ENCODE measurements at regions not wholly inside any gene's neighbourhood (a gene's known extent, or its start where the extent isn't known, plus 50 kb on each side); places are given as distances from the start of the nearest gene placed in this dataset.

DNA sequence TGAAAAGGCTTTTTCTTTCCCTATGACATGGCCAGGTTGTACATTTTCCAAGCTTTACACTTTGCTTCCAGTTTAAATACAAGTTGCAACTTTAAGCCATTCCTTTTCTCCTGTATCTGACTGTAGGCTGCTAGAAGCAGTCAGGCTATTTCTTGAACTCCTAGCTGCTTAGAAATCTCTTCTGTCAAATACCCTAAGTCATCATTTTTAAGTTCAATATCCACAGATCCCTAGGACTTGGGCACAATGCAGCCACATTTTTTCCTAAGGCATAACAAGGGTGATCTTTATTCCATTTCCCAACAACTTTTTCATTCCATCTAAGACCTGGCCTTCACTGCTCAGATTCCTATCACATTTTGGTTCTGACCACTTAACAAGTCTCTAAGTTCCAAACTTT, 142.7 kb upstream of the TUBA3C start:
- POLR2A ChIA-PET, result no interaction called here
- no TSS peak for BruUV-seq (replicated peaks)
- H3K27me3 ChIP-seq (ENCODE audit: insufficient read depth, low read length), result no peaks in the 10 kb centered on the region
- H3K79me2 ChIP-seq (ENCODE audit: insufficient read depth, low read length), result no peaks in the 10 kb centered on the region
- no peaks in the 10 kb centered on the region for H3K9me3 ChIP-seq (ENCODE audit: control insufficient read depth in 1 of 2, insufficient read depth in 1 of 2, low read depth in 1 of 2, low read length in 2 of 2)
- TF ChIP-seq, protein P1, sequence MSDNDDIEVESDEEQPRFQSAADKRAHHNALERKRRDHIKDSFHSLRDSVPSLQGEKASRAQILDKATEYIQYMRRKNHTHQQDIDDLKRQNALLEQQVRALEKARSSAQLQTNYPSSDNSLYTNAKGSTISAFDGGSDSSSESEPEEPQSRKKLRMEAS (IDR thresholded peaks at IDR 0.05), result no peak
- TF ChIP-seq, protein P2, sequence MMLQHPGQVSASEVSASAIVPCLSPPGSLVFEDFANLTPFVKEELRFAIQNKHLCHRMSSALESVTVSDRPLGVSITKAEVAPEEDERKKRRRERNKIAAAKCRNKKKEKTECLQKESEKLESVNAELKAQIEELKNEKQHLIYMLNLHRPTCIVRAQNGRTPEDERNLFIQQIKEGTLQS (IDR thresholded peaks at IDR 0.05), result no peak
- TF ChIP-seq ELF1 (IDR thresholded peaks at IDR 0.05; ENCODE audit: borderline replicate concordance, low read depth), result no peak
- no peak for TF ChIP-seq ZFX (IDR thresholded peaks at IDR 0.05)
- TF ChIP-seq CBX3 (IDR thresholded peaks at IDR 0.05; ENCODE audit: low read depth), result no peak
- TF ChIP-seq SP1 (IDR thresholded peaks at IDR 0.05; ENCODE audit: low read depth), result no peak
- TF ChIP-seq POLR2AphosphoS5 (IDR thresholded peaks at IDR 0.05; ENCODE audit: low read depth, low read length), result no peak
- no peak for TF ChIP-seq YY1 (IDR thresholded peaks at IDR 0.05; ENCODE audit: extremely low read depth, insufficient replicate concordance, low read depth, low read length)
- DNase-seq (ENCODE audit: low read depth, low spot score) (no peak), ATAC-seq (no peak)
- CTCF ChIA-PET, result no interaction called here
- no peaks in the 10 kb centered on the region for H3K36me3 ChIP-seq (ENCODE audit: control insufficient read depth in 1 of 2, insufficient read depth in 2 of 2, low read length in 2 of 2)
- no peak overlapping the region for H3K27ac ChIP-seq (ENCODE audit: low read depth, low read length)
- no peak overlapping the region for H3K4me3 ChIP-seq (replicated peaks in 1 of 2; ENCODE audit: low read depth in 1 of 2, low read length in 2 of 2)
- H3K9me2 ChIP-seq (ENCODE audit: insufficient read depth), result no peaks in the 10 kb centered on the region
- H3K4me1 ChIP-seq (ENCODE audit: control insufficient read depth in 1 of 2, insufficient read depth in 2 of 2, low read length in 2 of 2), result no peaks in the 10 kb centered on the region
- H3K4me2 ChIP-seq (ENCODE audit: low read length), result no peak overlapping the region
- RAD21 ChIA-PET (ENCODE audit: low non-redundant PET in 1 of 2, low total read pairs in 2 of 2, uncharacterized antibody in 2 of 2, unreplicated experiment in 2 of 2), result no interaction called here
- H3K9ac ChIP-seq (ENCODE audit: low read length), result no peak overlapping the region
- intact Hi-C loops (cut with micrococcal nuclease), result no loop called here
- no peaks in the 10 kb centered on the region for H4K20me1 ChIP-seq (ENCODE audit: insufficient read depth)
- no peak overlapping the region for H2AFZ ChIP-seq (ENCODE audit: low read depth, low read length, poor library complexity, severe bottlenecking)

DNA sequence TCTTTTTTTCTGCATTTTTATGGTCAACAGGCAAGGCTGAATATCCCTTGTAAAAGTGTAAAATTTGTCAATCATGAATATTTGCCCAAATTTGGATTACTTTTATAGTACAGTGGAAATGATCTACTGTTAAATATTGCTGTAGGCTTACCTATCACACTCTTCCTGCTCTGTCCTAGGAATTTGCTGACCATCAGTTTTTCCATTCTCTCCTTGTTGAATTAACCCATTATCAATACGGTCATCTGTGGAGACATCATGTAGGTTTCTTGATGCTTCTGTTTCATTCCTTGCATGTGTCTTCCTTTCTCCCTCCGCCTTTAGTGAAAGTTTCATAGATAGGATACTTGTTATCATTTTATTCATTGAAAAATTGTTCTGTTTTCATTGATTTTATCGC, 139.6 kb upstream of the TUBA3C start:
- no peaks in the 10 kb centered on the region for H3K36me3 ChIP-seq (ENCODE audit: control insufficient read depth in 1 of 2, insufficient read depth in 2 of 2, low read length in 2 of 2)
- no peaks in the 10 kb centered on the region for H3K4me1 ChIP-seq (ENCODE audit: control insufficient read depth in 1 of 2, insufficient read depth in 2 of 2, low read length in 2 of 2)
- intact Hi-C loops (cut with micrococcal nuclease), result no loop called here
- H3K27ac ChIP-seq (ENCODE audit: low read depth, low read length), result no peak overlapping the region
- no peaks in the 10 kb centered on the region for H3K79me2 ChIP-seq (ENCODE audit: insufficient read depth, low read length)
- no peak overlapping the region for H3K9ac ChIP-seq (ENCODE audit: low read length)
- ChIA-PET CTCF (no interaction called here), POLR2A (no interaction called here), RAD21 (ENCODE audit: low non-redundant PET in 1 of 2, low total read pairs in 2 of 2, uncharacterized antibody in 2 of 2, unreplicated experiment in 2 of 2) (no interaction called here)
- H3K4me2 ChIP-seq (ENCODE audit: low read length), result no peak overlapping the region
- no peak for DNase-seq (ENCODE audit: low read depth, low spot score)
- no peak for ATAC-seq
- TF ChIP-seq EZH2phosphoT487 (IDR thresholded peaks at IDR 0.05; ENCODE audit: borderline replicate concordance) (no peak), POLR2A (IDR thresholded peaks at IDR 0.05; ENCODE audit: borderline replicate concordance, extremely low read depth, insufficient read depth, insufficient read length) (no peak), POLR2AphosphoS5 (IDR thresholded peaks at IDR 0.05; ENCODE audit: low read depth, low read length) (no peak), ZFX (IDR thresholded peaks at IDR 0.05) (no peak)
- H3K9me3 ChIP-seq (ENCODE audit: control insufficient read depth in 1 of 2, insufficient read depth in 1 of 2, low read depth in 1 of 2, low read length in 2 of 2), result 0 out of 4 replicates have a peak, but pooled peaks cover 0 to 4% of the 10 kb centered on the region in 2 experiments
- no peak overlapping the region for H3K4me3 ChIP-seq (replicated peaks in 1 of 2; ENCODE audit: low read depth in 1 of 2, low read length in 2 of 2)
- H4K20me1 ChIP-seq (ENCODE audit: insufficient read depth), result no peaks in the 10 kb centered on the region
- no peaks in the 10 kb centered on the region for H3K27me3 ChIP-seq (ENCODE audit: insufficient read depth, low read length)
- no TSS peak for BruUV-seq (replicated peaks)
- H2AFZ ChIP-seq (ENCODE audit: low read depth, low read length, poor library complexity, severe bottlenecking), result no peak overlapping the region
- H3K9me2 ChIP-seq (ENCODE audit: insufficient read depth), result no peaks in the 10 kb centered on the region
